SK-N-MC (cell line): ENCODE measurements at regions not wholly inside any gene's neighbourhood (a gene's known extent, or its start where the extent isn't known, plus 50 kb on each side); places are given as distances from the start of the nearest gene placed in this dataset.

Experiments used
- EZH2 ChIP-seq: fragments of 200-600 bp; sonication (generic); IDR thresholded peaks from one replicate; pipeline ENCODE4 v1.6.1; 2017; ENCODE audit warnings: antibody characterized with exemption
- FOXP2 ChIP-seq: optimal IDR thresholded peaks from 2 replicates; pipeline ENCODE3; 2011; ENCODE audit warnings: mild to moderate bottlenecking, moderate library complexity; ENCODE audit not compliant: insufficient read depth; ENCODE audit errors: extremely low read length, control extremely low read depth
- POLR2AphosphoS5 ChIP-seq: IDR thresholded peaks from 2 replicates; pipeline ENCODE4 v1.6.1; 2012; ENCODE audit warnings: mild to moderate bottlenecking, low read depth, low read length, borderline replicate concordance

- TF ChIP-seq EZH2 (no peak), POLR2AphosphoS5 (no peak), FOXP2 (no peak)
Measured at GRCh38 chr7:109660401-109660800, 1090.7 kb downstream of the DNAJB9 start.
